DND-41 (cell line): ENCODE measurements at regions not wholly inside any gene's neighbourhood (a gene's known extent, or its start where the extent isn't known, plus 50 kb on each side); places are given as distances from the start of the nearest gene placed in this dataset.

ENCODE experiments used
- EZH2 ChIP-seq: IDR thresholded peaks from 3 replicates; pipeline ENCODE4 v1.6.1; 2012; ENCODE audit warnings: borderline replicate concordance, low read depth, mild to moderate bottlenecking, moderate library complexity, low read length, inconsistent platforms; ENCODE audit not compliant: severe bottlenecking
- TF ChIP-seq, protein P1 (sequence below): IDR thresholded peaks from 2 replicates; pipeline ENCODE4 v1.5.1; 2012; ENCODE audit warnings: borderline replicate concordance, low read length, moderate library complexity, mild to moderate bottlenecking; ENCODE audit not compliant: poor library complexity, severe bottlenecking; ENCODE audit errors: extremely low read depth

- TF ChIP-seq, protein P1, sequence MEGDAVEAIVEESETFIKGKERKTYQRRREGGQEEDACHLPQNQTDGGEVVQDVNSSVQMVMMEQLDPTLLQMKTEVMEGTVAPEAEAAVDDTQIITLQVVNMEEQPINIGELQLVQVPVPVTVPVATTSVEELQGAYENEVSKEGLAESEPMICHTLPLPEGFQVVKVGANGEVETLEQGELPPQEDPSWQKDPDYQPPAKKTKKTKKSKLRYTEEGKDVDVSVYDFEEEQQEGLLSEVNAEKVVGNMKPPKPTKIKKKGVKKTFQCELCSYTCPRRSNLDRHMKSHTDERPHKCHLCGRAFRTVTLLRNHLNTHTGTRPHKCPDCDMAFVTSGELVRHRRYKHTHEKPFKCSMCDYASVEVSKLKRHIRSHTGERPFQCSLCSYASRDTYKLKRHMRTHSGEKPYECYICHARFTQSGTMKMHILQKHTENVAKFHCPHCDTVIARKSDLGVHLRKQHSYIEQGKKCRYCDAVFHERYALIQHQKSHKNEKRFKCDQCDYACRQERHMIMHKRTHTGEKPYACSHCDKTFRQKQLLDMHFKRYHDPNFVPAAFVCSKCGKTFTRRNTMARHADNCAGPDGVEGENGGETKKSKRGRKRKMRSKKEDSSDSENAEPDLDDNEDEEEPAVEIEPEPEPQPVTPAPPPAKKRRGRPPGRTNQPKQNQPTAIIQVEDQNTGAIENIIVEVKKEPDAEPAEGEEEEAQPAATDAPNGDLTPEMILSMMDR: no peak
- TF ChIP-seq EZH2: no peak
Observed at GRCh38 chr3:72655131-72655551, 193.1 kb downstream of the SHQ1 start.
